ENCODE measurements at regions not wholly inside any gene's neighbourhood (a gene's known extent, or its start where the extent isn't known, plus 50 kb on each side); places are given as distances from the start of the nearest gene placed in this dataset.

GRCh38 chr15:60116456-60117089, 112.5 kb downstream of the FOXB1 start:
- H3K79me2 ChIP-seq (ENCODE audit: low read length) = no peaks in the 10 kb centered on the region
- H3K9me2 ChIP-seq (replicated peaks; ENCODE audit: insufficient read depth, low read length) = no peaks in the 10 kb centered on the region
- peaks cover 16% of the 10 kb centered on the region for H3K4me1 ChIP-seq (ENCODE audit: low read length)
- TF ChIP-seq EZH2phosphoT487 (IDR thresholded peaks at IDR 0.05; ENCODE audit: low read length) = no peak
- no peak overlapping the region for H3K27ac ChIP-seq (ENCODE audit: low read length)
- H3F3A ChIP-seq (ENCODE audit: insufficient read depth, low read length) = peaks cover 6% of the 10 kb centered on the region
- H3K4me2 ChIP-seq (ENCODE audit: low read depth, low read length) = no peak overlapping the region
- H2AFZ ChIP-seq (ENCODE audit: low read length) = no peak overlapping the region
- no peaks in the 10 kb centered on the region for H3K36me3 ChIP-seq (replicated peaks; ENCODE audit: insufficient read depth, low read length)
- H3K4me3 ChIP-seq (ENCODE audit: low read length) = no peak overlapping the region
- DNase-seq = no peak
- no peak overlapping the region for H3K9ac ChIP-seq (ENCODE audit: low read length)
- no peaks in the 10 kb centered on the region for H4K20me1 ChIP-seq (ENCODE audit: insufficient read depth, low read length)
- H3K27me3 ChIP-seq (replicated peaks; ENCODE audit: insufficient read depth, low read length) = no peaks in the 10 kb centered on the region
- H3K9me3 ChIP-seq (replicated peaks; ENCODE audit: insufficient read depth, low read length) = no peaks in the 10 kb centered on the region

- no peak for DNase-seq
- no peak overlapping the region for H3K4me3 ChIP-seq (ENCODE audit: low read length)
- no peaks in the 10 kb centered on the region for H3K79me2 ChIP-seq (ENCODE audit: low read length)
- no peak overlapping the region for H3K9ac ChIP-seq (ENCODE audit: low read length)
- no peaks in the 10 kb centered on the region for H3K9me2 ChIP-seq (replicated peaks; ENCODE audit: insufficient read depth, low read length)
- no peaks in the 10 kb centered on the region for H4K20me1 ChIP-seq (ENCODE audit: insufficient read depth, low read length)
- H3K4me1 ChIP-seq (ENCODE audit: low read length) = peaks cover 24% of the 10 kb centered on the region
- H3K27me3 ChIP-seq (replicated peaks; ENCODE audit: insufficient read depth, low read length) = no peaks in the 10 kb centered on the region
- H3K27ac ChIP-seq (ENCODE audit: low read length) = no peak overlapping the region
- H3K9me3 ChIP-seq (replicated peaks; ENCODE audit: insufficient read depth, low read length) = no peaks in the 10 kb centered on the region
- H2AFZ ChIP-seq (ENCODE audit: low read length) = no peak overlapping the region
- H3K36me3 ChIP-seq (replicated peaks; ENCODE audit: insufficient read depth, low read length) = no peaks in the 10 kb centered on the region
- no peak for TF ChIP-seq EZH2phosphoT487 (IDR thresholded peaks at IDR 0.05; ENCODE audit: low read length)
- no peak for TF ChIP-seq EZH2 (optimal IDR thresholded peaks at IDR 0.05; ENCODE audit: low read depth, low read length)
- no peak for TF ChIP-seq CTCF (IDR thresholded peaks at IDR 0.05; ENCODE audit: low read length)
- H3K4me2 ChIP-seq (ENCODE audit: low read depth, low read length) = no peak overlapping the region
- peaks cover 16% of the 10 kb centered on the region for H3F3A ChIP-seq (ENCODE audit: insufficient read depth, low read length)
These were observed 114.0 kb downstream of the FOXB1 start for GRCh38 chr15:60118146-60118545.

- no peak overlapping the region for H3K27ac ChIP-seq (ENCODE audit: low read length)
- no peaks in the 10 kb centered on the region for H3K79me2 ChIP-seq (ENCODE audit: low read length)
- no peaks in the 10 kb centered on the region for H3K9me2 ChIP-seq (replicated peaks; ENCODE audit: insufficient read depth, low read length)
- H3K4me1 ChIP-seq (ENCODE audit: low read length) = peaks cover 24% of the 10 kb centered on the region
- no peak overlapping the region for H3K4me2 ChIP-seq (ENCODE audit: low read depth, low read length)
- H2AFZ ChIP-seq (ENCODE audit: low read length) = no peak overlapping the region
- no peak overlapping the region for H3K4me3 ChIP-seq (ENCODE audit: low read length)
- no peaks in the 10 kb centered on the region for H3K36me3 ChIP-seq (replicated peaks; ENCODE audit: insufficient read depth, low read length)
- peaks cover 16% of the 10 kb centered on the region for H3F3A ChIP-seq (ENCODE audit: insufficient read depth, low read length)
- no peaks in the 10 kb centered on the region for H3K27me3 ChIP-seq (replicated peaks; ENCODE audit: insufficient read depth, low read length)
- no peak for TF ChIP-seq CTCF (IDR thresholded peaks at IDR 0.05; ENCODE audit: low read length)
- TF ChIP-seq EZH2phosphoT487 (IDR thresholded peaks at IDR 0.05; ENCODE audit: low read length) = no peak
- no peak for TF ChIP-seq EZH2 (optimal IDR thresholded peaks at IDR 0.05; ENCODE audit: low read depth, low read length)
- H4K20me1 ChIP-seq (ENCODE audit: insufficient read depth, low read length) = no peaks in the 10 kb centered on the region
- no peak overlapping the region for H3K9ac ChIP-seq (ENCODE audit: low read length)
- DNase-seq = no peak
- no peaks in the 10 kb centered on the region for H3K9me3 ChIP-seq (replicated peaks; ENCODE audit: insufficient read depth, low read length)
These were observed 114.5 kb downstream of the FOXB1 start for GRCh38 chr15:60118626-60119025.

GRCh38 chr15:60119101-60119500, 115.0 kb downstream of the FOXB1 start:
- no peak for TF ChIP-seq EZH2phosphoT487 (IDR thresholded peaks at IDR 0.05; ENCODE audit: low read length)
- TF ChIP-seq EZH2 (optimal IDR thresholded peaks at IDR 0.05; ENCODE audit: low read depth, low read length) = no peak
- no peak for TF ChIP-seq CTCF (IDR thresholded peaks at IDR 0.05; ENCODE audit: low read length)
- Histone ChIP-seq H3K9ac (ENCODE audit: low read length) (no peak overlapping the region), H3K36me3 (replicated peaks; ENCODE audit: insufficient read depth, low read length) (no peaks in the 10 kb centered on the region), H3K4me2 (ENCODE audit: low read depth, low read length) (no peak overlapping the region), H2AFZ (ENCODE audit: low read length) (no peak overlapping the region), H3K4me1 (ENCODE audit: low read length) (peaks cover 24% of the 10 kb centered on the region), H3K4me3 (ENCODE audit: low read length) (no peak overlapping the region), H3K27me3 (replicated peaks; ENCODE audit: insufficient read depth, low read length) (no peaks in the 10 kb centered on the region), H3K9me3 (replicated peaks; ENCODE audit: insufficient read depth, low read length) (no peaks in the 10 kb centered on the region), H3K27ac (ENCODE audit: low read length) (no peak overlapping the region), H3K9me2 (replicated peaks; ENCODE audit: insufficient read depth, low read length) (no peaks in the 10 kb centered on the region), H3F3A (ENCODE audit: insufficient read depth, low read length) (peaks cover 16% of the 10 kb centered on the region), H4K20me1 (ENCODE audit: insufficient read depth, low read length) (no peaks in the 10 kb centered on the region), H3K79me2 (ENCODE audit: low read length) (no peaks in the 10 kb centered on the region)
- DNase-seq = no peak

All from MM.1S (cell line).